Thyroid gland (tissue), 4 donors: ENCODE measurements at regions not wholly inside any gene's neighbourhood (a gene's known extent, or its start where the extent isn't known, plus 50 kb on each side); places are given as distances from the start of the nearest gene placed in this dataset.

Experiments
- DNase-seq, 2 donors: peaks; one replicate each; pipeline ENCODE4 v3.0.0-alpha.2; 2019
- H3K27ac ChIP-seq, 3 donors: fragments of 200-600 bp; sonication (generic); 1 replicate in 2 of 3; 2 replicates in 1 of 3; pipeline ENCODE4 v1.5.1; 2016 to 2019; ENCODE audit warnings: mild to moderate bottlenecking in 1 of 3, moderate library complexity in 1 of 3
- H3K27me3 ChIP-seq: fragments of 200-600 bp; sonication (generic); one replicate; pipeline ENCODE4 v1.5.1; 2019
- H3K36me3 ChIP-seq, 2 donors: fragments of 200-600 bp; sonication (generic); one replicate each; pipeline ENCODE4 v1.5.1; 2016 to 2019
- H3K4me1 ChIP-seq, 2 donors: fragments of 200-600 bp; sonication (generic); one replicate each; pipeline ENCODE4 v1.5.1; 2017 to 2019
- H3K4me3 ChIP-seq, 3 donors: fragments of 200-600 bp; sonication (generic); replicated peaks in 1 of 3; 1 replicate in 2 of 3; 2 replicates in 1 of 3; pipeline ENCODE4 v1.5.1; 2016; ENCODE audit warnings: mild to moderate bottlenecking in 1 of 3
- H3K9me3 ChIP-seq: fragments of 200-600 bp; sonication (generic); one replicate; pipeline ENCODE4 v1.5.1; 2017
- POLR2A ChIP-seq, 2 donors: fragments of 450-650 bp; IDR thresholded peaks; one replicate each; pipeline ENCODE4 v1.6.1; 2017; ENCODE audit warnings: antibody characterized with exemption in 2 of 2, mild to moderate bottlenecking in 2 of 2, moderate library complexity in 1 of 2
- WGBS, 2 donors: methylation state at CpG; one replicate each; pipeline ENCODE4 v1.1.5; 2017; 5-methylcytosine and 5-hydroxymethylcytosine counted together
- intact Hi-C: fragments of 100-400 bp; cut with DNase I; formaldehyde crosslinking; loops from one replicate; pipeline ENCODE4 v1.15.1; 2023
- TF ChIP-seq, protein P1 (sequence below), 6 experiments: fragments of 200-600 bp in 3 of 6; fragments of 450-650 bp in 3 of 6; sonication (generic) in 3 of 6; IDR thresholded peaks; one replicate each; pipeline ENCODE4 v1.5.1; 2016 to 2019; ENCODE audit warnings: antibody characterized with exemption in 6 of 6, mild to moderate bottlenecking in 2 of 6, inconsistent platforms in 1 of 6, moderate library complexity in 1 of 6

DNA sequence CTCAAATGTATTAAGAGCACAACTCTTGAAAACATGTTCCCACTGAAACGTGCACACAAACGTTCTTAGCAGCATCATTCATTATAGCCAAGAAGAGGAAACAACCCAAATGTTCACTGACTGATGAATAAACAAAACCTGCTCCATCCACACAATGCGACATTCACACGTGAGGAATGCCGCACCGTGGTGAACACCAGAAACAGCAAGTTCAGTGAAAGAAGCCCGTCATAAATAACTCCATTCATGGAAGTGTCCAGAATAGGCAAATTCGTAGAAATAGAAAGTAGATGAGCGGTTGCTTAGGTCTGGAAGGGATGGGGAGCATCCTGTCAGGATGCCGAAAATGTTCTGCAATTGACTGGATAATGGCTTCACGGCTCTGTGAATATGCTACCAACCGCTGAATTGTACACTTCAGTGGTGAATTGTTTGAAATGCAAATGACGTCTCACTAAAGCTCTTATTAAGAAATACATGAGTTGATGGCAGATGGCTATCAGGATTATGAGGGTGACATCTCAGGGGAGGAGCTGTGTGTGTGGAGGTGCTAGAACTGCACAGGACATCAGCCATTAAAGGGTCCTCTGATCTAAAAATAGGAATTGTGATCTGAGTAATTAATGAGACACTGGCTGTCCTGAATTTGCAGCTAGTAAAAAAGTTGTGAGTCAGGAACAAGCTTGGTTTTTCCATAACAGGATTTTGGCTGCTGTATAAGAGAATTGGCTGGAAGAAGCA is 771.0 kb downstream of the KCNJ18 start:
- TF ChIP-seq, protein P1, sequence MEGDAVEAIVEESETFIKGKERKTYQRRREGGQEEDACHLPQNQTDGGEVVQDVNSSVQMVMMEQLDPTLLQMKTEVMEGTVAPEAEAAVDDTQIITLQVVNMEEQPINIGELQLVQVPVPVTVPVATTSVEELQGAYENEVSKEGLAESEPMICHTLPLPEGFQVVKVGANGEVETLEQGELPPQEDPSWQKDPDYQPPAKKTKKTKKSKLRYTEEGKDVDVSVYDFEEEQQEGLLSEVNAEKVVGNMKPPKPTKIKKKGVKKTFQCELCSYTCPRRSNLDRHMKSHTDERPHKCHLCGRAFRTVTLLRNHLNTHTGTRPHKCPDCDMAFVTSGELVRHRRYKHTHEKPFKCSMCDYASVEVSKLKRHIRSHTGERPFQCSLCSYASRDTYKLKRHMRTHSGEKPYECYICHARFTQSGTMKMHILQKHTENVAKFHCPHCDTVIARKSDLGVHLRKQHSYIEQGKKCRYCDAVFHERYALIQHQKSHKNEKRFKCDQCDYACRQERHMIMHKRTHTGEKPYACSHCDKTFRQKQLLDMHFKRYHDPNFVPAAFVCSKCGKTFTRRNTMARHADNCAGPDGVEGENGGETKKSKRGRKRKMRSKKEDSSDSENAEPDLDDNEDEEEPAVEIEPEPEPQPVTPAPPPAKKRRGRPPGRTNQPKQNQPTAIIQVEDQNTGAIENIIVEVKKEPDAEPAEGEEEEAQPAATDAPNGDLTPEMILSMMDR (IDR thresholded peaks at IDR 0.05), result no peak
- no peak for TF ChIP-seq POLR2A (IDR thresholded peaks at IDR 0.05)
- intact Hi-C loops, result no loop called here
- Histone ChIP-seq H3K4me1 (no peaks in the 10 kb centered on the region), H3K27ac (no peak overlapping the region), H3K27me3 (no peaks in the 10 kb centered on the region), H3K4me3 (no peak overlapping the region), H3K36me3 (no peaks in the 10 kb centered on the region), H3K9me3 (no peaks in the 10 kb centered on the region)
- 64 to 73% methylated on average over 13 of the region's 13 CpGs for WGBS, 2 donors
- DNase-seq, result no peak

DNA sequence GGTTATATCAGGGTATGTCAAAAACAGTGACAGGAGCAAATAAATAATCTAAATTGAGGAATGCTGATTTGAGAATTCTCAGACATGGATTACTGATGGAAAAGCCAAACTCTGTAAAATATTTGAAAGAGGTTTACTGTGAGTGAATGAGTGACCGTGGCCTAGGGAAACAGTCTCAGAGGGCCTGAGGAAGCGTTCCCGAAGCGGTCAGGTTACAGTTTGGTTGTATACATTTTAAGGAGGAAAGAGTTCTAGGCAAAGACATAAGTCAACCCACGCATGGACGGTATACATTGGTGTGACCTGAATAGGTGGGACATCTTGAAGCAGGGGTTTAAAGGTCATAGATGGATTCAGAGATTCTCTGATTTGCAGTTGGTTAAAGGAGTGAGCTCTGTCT is 771.7 kb downstream of the KCNJ18 start:
- no peaks in the 10 kb centered on the region for H3K9me3 ChIP-seq
- DNase-seq, result no peak
- no peak overlapping the region for H3K27ac ChIP-seq
- intact Hi-C loops, result no loop called here
- WGBS, 2 donors, result 69 to 77% methylated on average over 6 of the region's 6 CpGs
- H3K27me3 ChIP-seq, result no peaks in the 10 kb centered on the region
- no peak overlapping the region for H3K4me3 ChIP-seq
- no peak for TF ChIP-seq POLR2A (IDR thresholded peaks at IDR 0.05)
- TF ChIP-seq, protein P1 (IDR thresholded peaks at IDR 0.05), result no peak
- H3K36me3 ChIP-seq, result no peaks in the 10 kb centered on the region
- no peaks in the 10 kb centered on the region for H3K4me1 ChIP-seq

DNA sequence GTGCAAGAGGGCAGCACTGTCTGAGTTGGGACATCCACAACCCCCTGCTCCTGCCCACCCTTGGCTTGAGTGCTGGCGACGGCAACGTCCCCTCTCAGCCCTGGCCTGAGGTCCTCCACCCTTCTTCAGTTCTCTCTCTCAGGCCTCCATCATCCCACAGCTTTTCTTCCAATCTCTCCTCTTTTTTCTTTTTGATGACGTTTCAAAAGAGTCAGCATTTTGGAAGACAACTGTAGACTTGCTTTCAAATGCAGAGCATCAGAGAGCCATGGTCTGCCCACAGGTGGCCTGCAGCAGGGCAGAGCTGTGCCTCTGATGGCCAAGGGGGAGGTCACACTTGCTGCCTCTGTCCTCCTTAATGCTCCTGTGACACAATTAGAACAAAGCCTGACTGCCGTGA is 775.4 kb downstream of the KCNJ18 start:
- intact Hi-C loops, result no loop called here
- Histone ChIP-seq H3K27ac (no peak overlapping the region), H3K4me3 (no peak overlapping the region), H3K36me3 (no peaks in the 10 kb centered on the region), H3K4me1 (no peaks in the 10 kb centered on the region), H3K27me3 (no peaks in the 10 kb centered on the region), H3K9me3 (no peaks in the 10 kb centered on the region)
- WGBS, 2 donors, result 56 to 70% methylated on average over 5 of the region's 5 CpGs
- TF ChIP-seq POLR2A (IDR thresholded peaks at IDR 0.05), result no peak
- TF ChIP-seq, protein P1 (IDR thresholded peaks at IDR 0.05), result no peak
- DNase-seq, result no peak

DNA sequence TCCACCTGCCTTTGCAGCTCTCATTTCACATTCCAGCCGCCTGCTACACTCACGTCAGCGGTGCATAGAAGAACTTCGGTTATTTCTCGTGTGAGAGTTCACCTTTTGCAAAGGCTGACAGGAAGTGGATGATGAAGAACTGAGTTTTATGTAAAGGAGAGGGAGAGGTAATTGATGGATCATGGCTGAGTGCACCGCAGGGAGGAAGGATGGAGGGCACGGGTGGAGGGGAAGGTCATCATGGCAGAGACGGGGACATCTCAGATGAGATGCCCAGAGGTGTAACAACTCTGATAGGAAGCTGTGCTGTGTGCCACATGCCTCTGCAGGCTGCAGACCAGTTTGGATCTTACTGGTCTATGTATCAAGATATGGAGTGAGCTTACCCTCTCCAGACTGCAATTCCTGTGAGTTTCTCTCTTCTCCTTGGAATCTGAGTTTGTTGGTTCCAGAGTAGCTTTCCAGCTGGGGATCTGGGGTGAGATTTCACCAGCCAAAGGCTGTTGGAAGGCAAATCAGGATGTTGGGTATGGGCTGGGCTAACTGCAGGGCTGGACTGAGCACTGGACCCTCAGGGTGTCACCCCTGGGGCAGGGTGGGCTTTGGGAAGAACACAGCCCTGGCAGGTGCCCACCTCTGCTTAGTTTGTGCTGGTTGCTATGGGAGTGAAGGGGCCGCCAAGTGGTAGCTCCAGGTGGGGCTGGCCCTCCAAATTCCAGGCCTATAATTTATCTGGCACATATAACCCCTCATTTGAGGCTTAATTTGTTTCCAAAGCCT is 777.0 kb downstream of the KCNJ18 start:
- no peak for DNase-seq
- TF ChIP-seq, protein P1 (IDR thresholded peaks at IDR 0.05), result no peak
- no peak for TF ChIP-seq POLR2A (IDR thresholded peaks at IDR 0.05)
- Histone ChIP-seq H3K9me3 (no peaks in the 10 kb centered on the region), H3K27ac (no peak overlapping the region), H3K36me3 (no peaks in the 10 kb centered on the region), H3K4me1 (no peaks in the 10 kb centered on the region), H3K27me3 (no peaks in the 10 kb centered on the region), H3K4me3 (no peak overlapping the region)
- intact Hi-C loops, result no loop called here
- 83 to 87% methylated on average over 9 of the region's 9 CpGs for WGBS, 2 donors

DNA sequence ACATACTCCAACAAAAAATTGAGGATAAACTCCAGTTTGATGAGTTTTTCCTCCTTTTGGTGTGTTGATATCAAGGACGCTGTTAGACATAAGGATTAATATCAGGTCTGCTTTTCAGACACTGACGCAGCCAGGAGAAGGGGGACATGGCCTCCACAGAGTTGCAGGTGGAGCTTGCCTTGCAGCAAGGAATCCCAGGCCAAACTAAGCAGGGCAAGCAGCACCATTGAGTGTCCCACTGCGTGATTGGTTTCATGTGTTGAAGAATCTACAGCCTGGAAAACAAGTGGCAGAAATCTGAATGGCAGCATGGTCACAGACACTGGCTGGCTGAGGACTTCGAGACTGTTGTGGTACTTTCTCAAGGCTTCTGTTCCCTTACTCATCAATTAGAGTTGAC is 777.6 kb downstream of the KCNJ18 start:
- intact Hi-C loops, result no loop called here
- TF ChIP-seq, protein P1 (IDR thresholded peaks at IDR 0.05), result no peak
- no peaks in the 10 kb centered on the region for H3K4me1 ChIP-seq
- no peaks in the 10 kb centered on the region for H3K9me3 ChIP-seq
- no peaks in the 10 kb centered on the region for H3K27me3 ChIP-seq
- no peaks in the 10 kb centered on the region for H3K36me3 ChIP-seq
- no peak overlapping the region for H3K27ac ChIP-seq
- WGBS, 2 donors, result 65 to 67% methylated on average over 4 of the region's 4 CpGs
- no peak for DNase-seq
- H3K4me3 ChIP-seq, result no peak overlapping the region
